Right renal cortex interstitium (tissue), 3 donors: ENCODE measurements at regions not wholly inside any gene's neighbourhood (a gene's known extent, or its start where the extent isn't known, plus 50 kb on each side); places are given as distances from the start of the nearest gene placed in this dataset.
"Not testable (repeated sequence)": the region's sequence is repeated elsewhere in the genome, so short reads cannot be mapped to it uniquely, and the experiment has no call there.

Experiments
- DNase-seq, 3 donors: peaks; one replicate each; pipeline ENCODE4 v3.0.0-alpha.2; 2013; ENCODE audit warnings: low read depth in 3 of 3, low spot score in 2 of 3

DNA sequence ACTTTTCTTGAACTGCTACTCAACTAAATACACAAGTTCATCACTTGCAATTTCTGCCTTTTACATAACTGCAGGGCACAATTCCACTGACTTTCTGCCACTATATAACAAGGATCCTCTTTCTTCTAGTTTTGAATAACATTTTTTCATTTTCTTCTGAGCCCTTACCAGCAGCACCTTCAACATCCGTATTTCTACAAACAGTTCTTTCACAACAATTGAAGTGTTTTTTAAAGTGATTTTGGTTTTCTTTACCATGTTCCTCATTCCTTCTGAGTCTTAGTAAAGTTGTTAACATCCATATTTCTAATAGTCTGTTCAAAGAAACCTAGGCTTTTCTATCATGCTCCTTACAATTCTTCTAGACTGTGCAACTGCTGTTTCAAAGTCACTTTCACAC, 127.2 kb upstream of the PITX1 start:
- DNase-seq: no peak

- DNase-seq: no peak
Measured at GRCh38 chr5:135160036-135160675, 126.1 kb upstream of the PITX1 start.

DNA sequence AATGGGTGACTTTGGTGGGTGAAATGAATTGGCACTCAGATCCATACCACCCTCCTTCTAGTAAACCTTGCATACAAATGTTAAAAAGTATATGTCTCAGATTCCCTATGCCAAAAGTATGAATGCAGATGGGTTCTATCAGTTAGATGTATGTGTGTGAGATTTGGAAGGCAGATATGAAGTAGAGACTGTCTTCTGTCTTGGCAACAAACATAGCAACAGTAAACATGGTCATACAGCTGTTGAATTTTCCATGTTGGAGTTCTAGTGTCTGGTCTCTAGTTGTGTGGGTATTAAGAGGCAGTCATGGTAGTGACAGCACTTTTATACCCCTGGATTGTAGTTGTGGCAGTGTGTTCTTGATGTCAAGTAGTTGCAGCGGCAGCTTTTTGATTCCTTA, 125.6 kb upstream of the PITX1 start:
- DNase-seq: no peak

GRCh38 chr5:135158982-135159381, 125.0 kb upstream of the PITX1 start:
- no peak for DNase-seq

- DNase-seq: no peak
Measured at GRCh38 chr5:135158314-135158697, 124.3 kb upstream of the PITX1 start.

- DNase-seq: no peak
Measured at GRCh38 chr5:135157421-135158313, 123.6 kb upstream of the PITX1 start.

GRCh38 chr5:135156715-135157404, 122.8 kb upstream of the PITX1 start:
- DNase-seq: no peak

DNA sequence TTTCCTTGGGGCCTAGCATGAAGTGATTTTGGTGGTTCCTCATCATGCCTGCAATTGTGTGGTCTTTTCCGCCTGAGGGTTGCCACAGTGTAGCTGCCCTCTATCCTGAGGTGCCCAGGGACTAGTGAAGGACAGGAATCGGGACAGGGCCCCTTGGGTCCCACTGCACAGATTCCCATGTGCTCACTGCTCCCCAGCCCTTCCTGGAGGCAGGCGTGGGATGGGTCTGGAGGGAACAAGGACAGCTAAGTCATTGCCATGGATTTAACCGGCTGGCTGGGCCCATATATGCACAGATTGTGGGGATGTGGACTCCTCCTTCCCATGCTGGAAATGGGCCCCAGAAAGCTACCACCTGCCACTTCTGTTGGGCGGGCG, 122.3 kb upstream of the PITX1 start:
- no peak for DNase-seq

- no peak for DNase-seq
Measured at GRCh38 chr5:135155616-135156214, 121.7 kb upstream of the PITX1 start.

DNA sequence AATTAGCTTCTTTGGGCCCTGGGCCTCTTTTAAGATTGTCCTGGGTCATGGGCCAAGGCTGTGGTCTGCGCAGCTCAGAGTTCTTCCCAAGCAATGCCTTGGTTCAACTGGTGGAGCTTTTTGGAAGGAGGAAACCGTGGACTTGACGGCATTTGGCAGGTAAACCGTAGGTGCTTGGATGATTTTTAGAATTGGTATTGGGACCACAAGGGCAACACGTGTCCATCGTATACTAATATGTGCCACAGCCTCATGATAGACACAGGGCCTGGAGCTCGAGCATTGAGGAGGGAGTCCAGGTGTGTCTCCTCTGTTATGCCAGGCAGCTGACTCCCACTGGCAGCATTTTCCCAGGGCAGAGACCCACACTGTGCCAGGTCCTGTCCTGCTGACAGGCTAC, 120.9 kb upstream of the PITX1 start:
- no peak for DNase-seq

- no peak for DNase-seq
Measured at GRCh38 chr5:135154197-135154596, 120.2 kb upstream of the PITX1 start.

DNA sequence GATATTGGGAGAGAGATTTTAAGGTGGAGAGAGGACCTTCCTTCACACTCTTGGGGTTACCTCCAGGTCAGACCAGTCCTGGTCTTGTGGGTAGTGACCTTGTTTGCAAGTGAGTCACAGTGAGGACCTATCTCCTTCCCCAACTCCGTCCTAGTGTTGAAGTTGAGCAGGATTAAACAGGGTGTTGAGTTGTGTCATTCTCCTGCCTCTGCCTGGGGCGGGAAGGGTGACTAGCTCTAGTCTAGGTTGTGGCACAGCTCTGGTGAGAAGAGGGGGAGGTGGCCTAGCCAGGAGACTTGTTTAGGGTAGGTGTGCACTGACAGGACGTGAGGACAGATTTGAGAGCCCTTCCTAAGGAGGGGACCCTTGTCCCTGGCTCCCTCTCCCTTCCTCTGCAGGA, 119.6 kb upstream of the PITX1 start:
- no peak for DNase-seq

- no peak for DNase-seq
Measured at GRCh38 chr5:135153259-135153658, 119.2 kb upstream of the PITX1 start.

DNA sequence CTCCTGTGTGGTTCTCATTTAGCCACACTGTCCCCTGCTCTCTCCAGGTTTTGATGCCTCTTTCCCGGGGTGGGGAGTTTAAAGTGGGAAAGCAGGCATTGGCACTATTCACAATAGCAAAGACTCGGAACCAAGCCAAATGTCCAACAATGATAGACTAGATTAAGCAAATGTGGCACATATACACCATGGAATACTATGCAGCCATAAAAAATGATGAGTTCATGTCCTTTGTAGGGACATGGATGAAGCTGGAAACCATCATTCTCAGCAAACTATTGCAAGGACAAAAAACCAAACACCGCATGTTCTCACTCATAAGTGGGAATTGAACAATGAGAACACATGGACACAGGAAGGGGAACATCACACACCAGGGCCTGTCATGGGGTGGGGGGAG, 117.6 kb upstream of the PITX1 start:
- not testable (repeated sequence) for DNase-seq

GRCh38 chr5:135151256-135151655, 117.2 kb upstream of the PITX1 start:
- no peak for DNase-seq

GRCh38 chr5:135150767-135151166, 116.7 kb upstream of the PITX1 start:
- no peak for DNase-seq

DNA sequence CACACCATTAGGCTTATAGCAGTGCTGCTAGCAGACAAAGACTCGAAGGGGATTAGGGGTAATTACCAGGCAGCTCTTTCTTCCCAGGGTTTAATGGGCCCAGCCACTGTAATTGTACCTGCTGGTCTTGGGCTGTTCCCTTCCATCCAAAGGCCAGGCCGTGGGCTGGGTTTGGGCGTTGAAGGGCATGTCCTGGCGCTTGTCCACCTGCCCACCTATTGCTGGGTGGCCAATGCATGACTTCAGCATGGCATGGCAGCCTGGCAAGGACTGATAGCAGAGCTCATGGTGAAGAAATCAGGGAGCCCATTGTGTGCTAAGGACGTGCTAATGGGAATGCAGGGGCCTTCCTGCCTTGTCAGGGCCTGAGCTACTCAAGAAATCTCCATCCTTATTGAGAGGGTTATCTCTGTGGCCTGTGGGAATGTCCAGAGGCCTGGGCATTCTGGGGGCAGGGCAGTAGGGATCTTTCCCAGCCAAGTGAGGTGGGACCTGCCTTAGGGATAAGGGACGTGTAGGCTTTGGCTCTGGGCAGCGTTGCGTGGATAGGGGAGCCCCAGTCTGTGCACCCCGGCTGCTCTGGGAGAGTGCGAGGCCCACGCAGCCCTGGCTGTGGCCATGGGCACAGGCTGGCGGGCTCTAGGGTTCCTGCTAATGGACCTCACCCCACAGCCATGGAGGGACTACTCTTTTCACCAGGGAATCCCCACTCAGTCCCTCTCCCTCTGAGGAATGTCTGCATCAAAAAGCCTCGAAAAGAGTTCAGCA, 116.1 kb upstream of the PITX1 start:
- DNase-seq: no peak

DNA sequence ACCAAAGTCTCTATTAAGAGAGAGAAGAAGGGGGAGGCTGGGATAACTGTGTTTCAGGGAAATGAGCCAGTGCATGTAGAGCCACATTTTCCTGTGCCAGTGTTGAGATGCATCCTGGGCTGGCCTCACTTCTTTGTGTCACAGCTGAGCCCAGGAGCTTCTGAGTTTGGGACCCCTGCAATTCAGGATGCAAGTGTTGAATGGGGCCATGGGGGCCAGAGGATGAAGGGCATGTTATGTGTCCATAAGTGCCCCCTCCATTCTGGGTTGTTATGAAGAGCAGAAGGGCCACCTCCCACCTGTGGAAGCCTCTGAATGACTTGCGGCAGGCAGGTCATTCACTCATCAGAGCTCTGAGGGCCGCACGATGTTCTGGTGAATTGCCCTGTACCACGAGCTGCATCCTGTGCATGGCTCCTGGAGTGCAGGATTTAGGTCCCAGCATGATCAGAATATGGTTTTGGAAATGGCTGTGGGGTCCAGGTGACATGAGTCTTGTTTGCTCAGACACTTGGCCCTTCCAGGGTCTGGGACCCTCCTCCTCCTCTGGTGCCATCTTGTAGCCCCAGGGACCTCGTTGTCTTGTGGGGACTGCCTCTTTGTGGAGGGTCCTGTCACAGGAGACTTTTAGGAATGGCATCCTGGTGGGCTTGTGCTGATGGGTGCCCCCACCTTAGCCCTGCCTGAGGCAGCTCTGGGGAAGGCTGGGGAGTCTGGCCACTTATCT, 115.4 kb upstream of the PITX1 start:
- DNase-seq: no peak

DNA sequence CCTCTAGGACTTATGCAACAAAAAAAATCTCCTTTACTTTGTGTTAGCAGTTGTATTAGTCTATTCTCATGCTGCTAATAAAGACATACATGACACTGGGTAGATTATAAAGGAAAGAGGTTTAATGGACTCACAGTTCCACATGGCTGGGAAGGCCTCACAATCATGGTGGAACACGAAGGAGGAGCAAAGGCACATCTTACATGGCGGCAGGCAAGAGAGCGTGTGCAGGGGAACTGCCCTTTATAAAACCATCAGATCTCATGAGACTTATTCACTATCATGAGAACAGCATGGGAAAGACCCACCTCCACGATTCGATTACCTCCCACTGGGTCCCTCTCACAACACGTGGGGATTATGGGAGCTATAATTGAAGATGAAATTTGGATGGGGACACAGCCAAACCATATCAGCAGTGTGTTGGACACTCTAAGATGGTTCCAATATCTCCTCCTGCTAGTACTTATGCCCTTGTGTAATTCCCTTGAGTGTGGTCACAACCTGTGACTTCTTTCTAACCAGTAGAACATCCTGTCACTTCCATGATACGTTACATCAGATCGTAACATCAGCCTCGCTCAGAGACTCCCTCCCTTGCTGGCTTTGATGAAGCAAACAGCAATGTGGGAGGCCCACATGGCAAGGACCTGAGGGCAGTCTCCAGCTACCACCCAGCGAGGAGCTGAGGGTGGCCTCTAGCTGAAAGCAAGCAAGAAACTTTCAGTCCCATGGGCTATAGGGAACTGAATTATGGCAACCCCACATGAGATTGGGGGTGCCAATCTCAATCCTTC, 113.5 kb upstream of the PITX1 start:
- no peak for DNase-seq
